C1 segment of cervical spinal cord (tissue), 14 donors: ENCODE measurements at regions not wholly inside any gene's neighbourhood (a gene's known extent, or its start where the extent isn't known, plus 50 kb on each side); places are given as distances from the start of the nearest gene placed in this dataset.
"Not testable (repeated sequence)": the region's sequence is repeated elsewhere in the genome, so short reads cannot be mapped to it uniquely, and the experiment has no call there.

Experiments used
- DNase-seq, 14 donors: peaks; one replicate each; lab custom pipeline; 2025; lab: John Stamatoyannopoulos, UW

- DNase-seq = no peak
Measured at GRCh38 chr11:91489989-91490388, 734.6 kb upstream of the FAT3 start.

GRCh38 chr11:91483956-91484355 lies 740.7 kb upstream of the FAT3 start:
- DNase-seq = not testable (repeated sequence)

GRCh38 chr11:91481875-91482274 lies 742.7 kb upstream of the FAT3 start:
- DNase-seq = not testable (repeated sequence)

GRCh38 chr11:91470656-91471055 lies 754.0 kb upstream of the FAT3 start:
- DNase-seq = no peak

GRCh38 chr11:91459840-91460239 lies 764.8 kb upstream of the FAT3 start:
- DNase-seq = no peak

GRCh38 chr11:91446267-91446666 lies 778.4 kb upstream of the FAT3 start:
- no peak for DNase-seq

- no peak for DNase-seq
Measured at GRCh38 chr11:91435694-91436395, 788.8 kb upstream of the FAT3 start.

- no peak for DNase-seq
Measured at GRCh38 chr11:91433284-91434010, 791.2 kb upstream of the FAT3 start.

GRCh38 chr11:91421641-91422040 lies 803.0 kb upstream of the FAT3 start:
- no peak for DNase-seq

- DNase-seq = no peak
Measured at GRCh38 chr11:91407842-91408241, 816.8 kb upstream of the FAT3 start.

- DNase-seq = no peak
Measured at GRCh38 chr11:91406009-91406408, 818.6 kb upstream of the FAT3 start.

- no peak for DNase-seq
Measured at GRCh38 chr11:91404344-91404743, 820.3 kb upstream of the FAT3 start.

- DNase-seq = no peak
Measured at GRCh38 chr11:91397134-91397468, 827.5 kb upstream of the FAT3 start.

GRCh38 chr11:91396236-91397133 lies 828.1 kb upstream of the FAT3 start:
- DNase-seq = no peak

GRCh38 chr11:91394727-91395414 lies 829.7 kb upstream of the FAT3 start:
- no peak for DNase-seq

GRCh38 chr11:91394073-91394726 lies 830.4 kb upstream of the FAT3 start:
- no peak for DNase-seq

GRCh38 chr11:91382946-91383345 lies 841.7 kb upstream of the FAT3 start:
- no peak for DNase-seq

GRCh38 chr11:91374794-91375193 lies 849.8 kb upstream of the FAT3 start:
- no peak for DNase-seq

GRCh38 chr11:91373497-91373896 lies 851.1 kb upstream of the FAT3 start:
- DNase-seq = no peak

GRCh38 chr11:91366816-91367215 lies 857.8 kb upstream of the FAT3 start:
- DNase-seq = no peak

- no peak for DNase-seq
Measured at GRCh38 chr11:91365986-91366585, 858.5 kb upstream of the FAT3 start.
